H1 (cell line): ENCODE measurements at regions not wholly inside any gene's neighbourhood (a gene's known extent, or its start where the extent isn't known, plus 50 kb on each side); places are given as distances from the start of the nearest gene placed in this dataset.

ENCODE experiments used
- CTCF ChIA-PET: fragments of 300-600 bp; sonication (Branson Sonifier 250); formaldehyde crosslinking; loops from one replicate; lab custom pipeline; 2021; ENCODE audit not compliant: partially characterized antibody; lab: Charles Lee
- POLR2A ChIA-PET: fragments of 300-600 bp; sonication (Branson Sonifier 250); formaldehyde crosslinking; loops from one replicate; lab custom pipeline; 2021; ENCODE audit warnings: inconsistent platforms; ENCODE audit not compliant: partially characterized antibody; lab: Charles Lee
- DNase-seq, 2 experiments: peaks; one replicate each; pipeline versions ENCODE4 v3.0.0 to v3.0.0-alpha.2; 2010 to 2022; ENCODE audit warnings: low spot score in 2 of 2, low read depth in 1 of 2, mixed read lengths in 1 of 2
- FAIRE-seq: peaks from 2 replicates; lab custom pipeline; 2011; peaks lifted over from hg19 to GRCh38; lab: Jason Lieb, UNC
- H2AFZ ChIP-seq: 2 replicates; pipeline ENCODE4 v1.8.1; 2012; ENCODE audit warnings: low read length, inconsistent platforms
- H2AK5ac ChIP-seq: 2 replicates; pipeline ENCODE4 v1.6.1; 2013; ENCODE audit warnings: low read depth, low read length
- H2BK120ac ChIP-seq: replicated peaks from 2 replicates; pipeline ENCODE3; 2013; ENCODE audit warnings: low read depth, low read length, inconsistent platforms
- H2BK12ac ChIP-seq: 2 replicates; pipeline ENCODE4 v1.6.1; 2013; ENCODE audit warnings: low read depth, low read length
- H2BK15ac ChIP-seq: 2 replicates; pipeline ENCODE4 v1.6.1; 2013; ENCODE audit warnings: low read length
- H2BK20ac ChIP-seq: 2 replicates; pipeline ENCODE4 v1.6.1; 2013; ENCODE audit warnings: low read length
- H2BK5ac ChIP-seq: 2 replicates; pipeline ENCODE4 v1.6.1; 2013; ENCODE audit warnings: low read depth, low read length
- H3K14ac ChIP-seq: 2 replicates; pipeline ENCODE4 v1.6.1; 2013; ENCODE audit warnings: inconsistent platforms; ENCODE audit not compliant: insufficient read length
- H3K18ac ChIP-seq: 2 replicates; pipeline ENCODE4 v1.6.1; 2013; ENCODE audit warnings: low read length; ENCODE audit errors: extremely low read depth
- H3K23ac ChIP-seq: 2 replicates; pipeline ENCODE4 v1.6.1; 2013; ENCODE audit warnings: inconsistent platforms; ENCODE audit not compliant: insufficient read length
- H3K23me2 ChIP-seq: 2 replicates; pipeline ENCODE4 v1.6.1; 2013; ENCODE audit warnings: low read depth, low read length
- H3K27ac ChIP-seq: 2 replicates; pipeline ENCODE4 v1.6.1; 2011; ENCODE audit warnings: low read depth, low read length, inconsistent platforms
- H3K27me3 ChIP-seq, 4 experiments: replicated peaks in 1 of 4; 1 replicate in 1 of 4; 2 replicates in 3 of 4; pipeline versions ENCODE4 v1.6.1 to v1.8.1; 2011 to 2013; ENCODE audit warnings: low read length in 3 of 4, mild to moderate bottlenecking in 3 of 4, inconsistent platforms in 2 of 4, mixed read lengths in 2 of 4, moderate library complexity in 1 of 4; ENCODE audit not compliant: control insufficient read depth in 3 of 4, insufficient read depth in 3 of 4; ENCODE audit errors: extremely low read depth in 1 of 4
- H3K36me3 ChIP-seq, 4 experiments: 2 replicates each; pipeline versions ENCODE4 v1.6.1 to v1.8.1; 2011 to 2013; ENCODE audit warnings: mild to moderate bottlenecking in 4 of 4, low read length in 3 of 4, moderate library complexity in 2 of 4, control low read depth in 1 of 4, inconsistent platforms in 1 of 4; ENCODE audit not compliant: insufficient read depth in 4 of 4, control insufficient read depth in 2 of 4
- H3K4ac ChIP-seq: replicated peaks from 2 replicates; pipeline ENCODE3; 2013; ENCODE audit warnings: low read length, low read depth, mixed read lengths, inconsistent platforms; ENCODE audit not compliant: insufficient read length
- H3K4me1 ChIP-seq, 4 experiments: replicated peaks in 1 of 4; 1 replicate in 1 of 4; 2 replicates in 3 of 4; pipeline versions ENCODE4 v1.6.1 to v1.8.1; 2011 to 2013; ENCODE audit warnings: low read length in 3 of 4, inconsistent platforms in 2 of 4, mixed read lengths in 1 of 4; ENCODE audit not compliant: insufficient read depth in 4 of 4, control insufficient read depth in 3 of 4
- H3K4me2 ChIP-seq, 2 experiments: 2 replicates each; pipeline versions ENCODE4 v1.6.1 to v1.8.1; 2011 to 2013; ENCODE audit warnings: low read depth in 2 of 2, low read length in 2 of 2, control low read depth in 1 of 2, inconsistent platforms in 1 of 2, mild to moderate bottlenecking in 1 of 2; ENCODE audit not compliant: insufficient read depth in 1 of 2
- H3K4me3 ChIP-seq, 4 experiments: fragments of 200-600, 300-600 bp in 1 of 4; sonication (generic), shearing (Covaris generic), sonication (Bioruptor Twin) in 1 of 4; 2 replicates each; pipeline versions ENCODE4 v1.5.1 to v1.8.1; 2011 to 2016; ENCODE audit warnings: low read length in 4 of 4, low read depth in 3 of 4, control low read depth in 2 of 4, inconsistent platforms in 2 of 4, mild to moderate bottlenecking in 2 of 4, mixed read lengths in 1 of 4, moderate library complexity in 1 of 4; ENCODE audit not compliant: insufficient read depth in 2 of 4; ENCODE audit errors: extremely low read depth in 1 of 4
- H3K56ac ChIP-seq: replicated peaks from 2 replicates; pipeline ENCODE3; 2013; ENCODE audit warnings: low read depth, mild to moderate bottlenecking, mixed read lengths, low read length, inconsistent platforms; ENCODE audit not compliant: insufficient read length
- H3K79me1 ChIP-seq: 2 replicates; pipeline ENCODE4 v1.6.1; 2013; ENCODE audit warnings: low read depth, low read length, control low read depth
- H3K79me2 ChIP-seq, 2 experiments: 2 replicates each; pipeline versions ENCODE4 v1.6.1 to v1.8.1; 2012 to 2013; ENCODE audit warnings: low read length in 2 of 2, mild to moderate bottlenecking in 2 of 2, inconsistent platforms in 1 of 2; ENCODE audit not compliant: insufficient read depth in 2 of 2, control insufficient read depth in 1 of 2
- H3K9ac ChIP-seq, 4 experiments: replicated peaks in 1 of 4; 1 replicate in 1 of 4; 2 replicates in 3 of 4; pipeline versions ENCODE4 v1.6.1 to v1.8.1; 2011 to 2013; ENCODE audit warnings: low read depth in 3 of 4, low read length in 3 of 4, control low read depth in 2 of 4, mild to moderate bottlenecking in 2 of 4, moderate library complexity in 2 of 4, inconsistent platforms in 1 of 4; ENCODE audit errors: extremely low read depth in 1 of 4
- H3K9me3 ChIP-seq, 2 experiments: 2 replicates each; pipeline versions ENCODE4 v1.6.1 to v1.8.1; 2012 to 2013; ENCODE audit warnings: mild to moderate bottlenecking in 2 of 2, moderate library complexity in 2 of 2, control low read depth in 1 of 2, inconsistent platforms in 1 of 2, low read depth in 1 of 2, low read length in 1 of 2, mixed read lengths in 1 of 2; ENCODE audit not compliant: insufficient read depth in 2 of 2
- H4K20me1 ChIP-seq, 2 experiments: replicated peaks in 1 of 2; 2 replicates each; pipeline versions ENCODE3 to v1.8.1; 2011 to 2013; ENCODE audit warnings: inconsistent platforms in 2 of 2, low read length in 2 of 2, mild to moderate bottlenecking in 1 of 2; ENCODE audit not compliant: insufficient read depth in 2 of 2, control insufficient read depth in 1 of 2
- H4K5ac ChIP-seq: 2 replicates; pipeline ENCODE4 v1.6.1; 2013; ENCODE audit warnings: low read length, low read depth, mixed read lengths, inconsistent platforms; ENCODE audit not compliant: insufficient read length
- H4K8ac ChIP-seq: 2 replicates; pipeline ENCODE4 v1.8.0; 2013; ENCODE audit warnings: mild to moderate bottlenecking, moderate library complexity, low read length, inconsistent platforms; ENCODE audit not compliant: insufficient read depth; ENCODE audit errors: extremely low read depth
- H4K91ac ChIP-seq: replicated peaks from 2 replicates; pipeline ENCODE3; 2013; ENCODE audit warnings: low read length, mixed read lengths, inconsistent platforms; ENCODE audit not compliant: insufficient read length
- BCL11A ChIP-seq, 2 experiments: IDR thresholded peaks; one replicate each; pipeline ENCODE4 v1.6.1; 2011; ENCODE audit warnings: low read depth in 2 of 2, low read length in 2 of 2, mild to moderate bottlenecking in 2 of 2
- CHD1 ChIP-seq: IDR thresholded peaks from 2 replicates; pipeline ENCODE4 v1.6.1; 2012; ENCODE audit warnings: low read depth, low read length, improper control_type of control experiment
- KDM4A ChIP-seq: IDR thresholded peaks from one replicate; pipeline ENCODE4 v1.7.1; 2012; ENCODE audit warnings: low read depth, mild to moderate bottlenecking, moderate library complexity, low read length, inconsistent platforms; ENCODE audit not compliant: severe bottlenecking
- RBBP5 ChIP-seq: IDR thresholded peaks from 2 replicates; pipeline ENCODE4 v1.7.1; 2012; ENCODE audit warnings: low read depth, mild to moderate bottlenecking, inconsistent platforms, low read length, moderate library complexity, borderline replicate concordance
- RFX5 ChIP-seq: IDR thresholded peaks from 2 replicates; pipeline ENCODE4 v1.6.1; 2011; ENCODE audit warnings: low read depth, low read length, improper control_type of control experiment, borderline replicate concordance
- SP1 ChIP-seq: IDR thresholded peaks from 2 replicates; pipeline ENCODE4 v1.6.1; 2011; ENCODE audit warnings: low read depth, low read length
- TBP ChIP-seq: IDR thresholded peaks from 2 replicates; pipeline ENCODE4 v1.6.1; 2011; ENCODE audit warnings: low read depth, low read length, improper control_type of control experiment
- WGBS, 2 experiments: shearing (Covaris generic) in 1 of 2; methylation state at CpG; one replicate each; pipeline versions ENCODE4 v1.1.6 to v1.1.7; 2013 to 2015; ENCODE audit warnings: low lambda C conversion rate in 2 of 2, mixed read lengths in 2 of 2, inconsistent platforms in 1 of 2, low coverage in 1 of 2, missing lambda C conversion rate in 1 of 2; ENCODE audit not compliant: insufficient replicate concordance in 2 of 2, insufficient coverage in 1 of 2, insufficient read length in 1 of 2; ENCODE audit errors: extremely low coverage in 1 of 2, missing lambda C conversion rate in 1 of 2; 5-methylcytosine and 5-hydroxymethylcytosine counted together

DNA sequence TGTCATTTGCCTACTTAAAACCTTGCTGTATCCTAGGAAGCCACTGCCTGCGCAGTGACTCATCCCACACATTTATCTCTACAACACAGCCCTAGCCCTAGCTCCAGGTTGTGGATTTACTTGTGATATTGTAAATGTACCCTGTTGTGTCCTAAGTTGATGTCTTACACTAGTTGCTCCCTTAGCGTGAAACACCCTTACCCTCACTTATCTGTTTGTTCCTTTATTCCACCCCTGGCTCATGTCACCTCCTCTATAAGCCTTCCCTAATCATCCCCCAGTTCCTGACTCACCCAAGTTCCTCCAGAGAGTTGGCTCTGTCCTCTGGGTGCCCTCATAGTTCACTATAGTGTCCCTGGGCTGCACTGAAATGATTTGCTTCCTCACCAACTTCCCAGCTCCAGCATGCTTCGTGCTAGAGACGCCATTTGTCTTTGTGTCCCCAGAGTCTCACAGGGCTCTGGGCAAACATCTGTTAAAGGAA is 431.8 kb upstream of the FAT3 start:
- Histone ChIP-seq H3K79me2 (no peaks in the 10 kb centered on the region), H2BK120ac (no peak overlapping the region), H3K18ac (peak overlapping the region; percentile 4; the same call in 1 of the 2 replicates), H3K27ac (no peak overlapping the region), H2AK5ac (no peak overlapping the region), H3K56ac (no peak overlapping the region), H3K14ac (no peak overlapping the region), H3K27me3 (no peaks in the 10 kb centered on the region), H3K23me2 (no peaks in the 10 kb centered on the region), H4K5ac (no peak overlapping the region), H3K4me3 (no peak overlapping the region), H2BK15ac (no peak overlapping the region), H2AFZ (peak overlapping the region; percentile 56), H4K8ac (no peak overlapping the region), H3K23ac (no peak overlapping the region), H4K20me1 (no peaks in the 10 kb centered on the region), H3K4me1 (no peaks in the 10 kb centered on the region), H4K91ac (no peak overlapping the region), H3K4ac (no peak overlapping the region), H3K9ac (no peak overlapping the region), H3K4me2 (no peak overlapping the region), H2BK5ac (no peak overlapping the region), H2BK20ac (no peak overlapping the region), H2BK12ac (no peak overlapping the region), H3K9me3 (no peaks in the 10 kb centered on the region), H3K79me1 (no peaks in the 10 kb centered on the region), H3K36me3 (no peaks in the 10 kb centered on the region)
- POLR2A ChIA-PET: no interaction called here
- no peak for TF ChIP-seq RBBP5
- TF ChIP-seq SP1: no peak
- no peak for TF ChIP-seq CHD1
- TF ChIP-seq KDM4A: no peak
- TF ChIP-seq BCL11A (IDR thresholded peaks at IDR 0.05; ENCODE audit: low read depth in 2 of 2, low read length in 2 of 2): no peak
- no peak for TF ChIP-seq RFX5
- no peak for TF ChIP-seq TBP
- 87% methylated on average over 4 of the region's 4 CpGs; no CpG with 5 or more reads in 1 of the 2 experiments for WGBS, 2 experiments
- FAIRE-seq: no peak
- no peak for DNase-seq
- CTCF ChIA-PET: interaction anchor here (1.4 kb wide), 1 partner anchor 20 kb away, joined by 4 read pairs; no protein-coding TSS in a partner anchor
